Calu3 (cell line): ENCODE measurements at regions not wholly inside any gene's neighbourhood (a gene's known extent, or its start where the extent isn't known, plus 50 kb on each side); places are given as distances from the start of the nearest gene placed in this dataset.

Experiments
- BruUV-seq: library from RNA; stranded (reverse); fragments of 400-500 nt; replicated peaks from 2 replicates; lab custom pipeline; 2021; lab: Mats Ljungman, UMichigan
- CTCF ChIA-PET: fragments of 300-600 bp; sonication (Branson Sonifier 250); formaldehyde crosslinking; loops from one replicate; lab custom pipeline; 2022; ENCODE audit warnings: antibody characterized with exemption; lab: Charles Lee
- DNase-seq: peaks from one replicate; pipeline ENCODE4 v3.0.0; 2022
- H3K27ac Mint-ChIP-seq: one replicate; pipeline ENCODE4 v1.8.0; 2022; ENCODE audit warnings: mixed read lengths; ENCODE audit not compliant: unreplicated experiment
- H3K27me3 Mint-ChIP-seq: one replicate; pipeline ENCODE4 v1.8.0; 2022; ENCODE audit warnings: mixed read lengths; ENCODE audit not compliant: unreplicated experiment
- H3K36me3 Mint-ChIP-seq: one replicate; pipeline ENCODE4 v1.8.0; 2022; ENCODE audit warnings: mild to moderate bottlenecking, moderate library complexity, mixed read lengths; ENCODE audit not compliant: insufficient read depth, unreplicated experiment
- H3K4me1 Mint-ChIP-seq: one replicate; pipeline ENCODE4 v1.8.0; 2022; ENCODE audit warnings: mild to moderate bottlenecking, low read depth, mixed read lengths; ENCODE audit not compliant: unreplicated experiment
- H3K4me3 Mint-ChIP-seq: one replicate; pipeline ENCODE4 v1.8.0; 2022; ENCODE audit warnings: mild to moderate bottlenecking, low read depth, moderate library complexity, mixed read lengths; ENCODE audit not compliant: unreplicated experiment
- H3K9me3 Mint-ChIP-seq: one replicate; pipeline ENCODE4 v1.8.0; 2022; ENCODE audit warnings: low read depth, mixed read lengths; ENCODE audit not compliant: unreplicated experiment
- CTCF ChIP-seq: fragments of 200-600 bp; IDR thresholded peaks from one replicate; pipeline ENCODE4 v1.8.0; 2022; ENCODE audit warnings: antibody characterized with exemption; ENCODE audit not compliant: unreplicated experiment
- intact Hi-C: fragments of 100-400 bp; cut with micrococcal nuclease; formaldehyde crosslinking; loops from one replicate; pipeline ENCODE4 v1.10.0; 2022; ENCODE audit not compliant: unreplicated experiment

GRCh38 chr10:121194696-121195523, 343.7 kb downstream of the WDR11 start:
- H3K27me3 Mint-ChIP-seq: no peaks in the 10 kb centered on the region
- no TSS peak for BruUV-seq
- H3K4me1 Mint-ChIP-seq: no peaks in the 10 kb centered on the region
- H3K9me3 Mint-ChIP-seq: no peaks in the 10 kb centered on the region
- H3K27ac Mint-ChIP-seq: no peak overlapping the region
- intact Hi-C loops: no loop called here
- H3K4me3 Mint-ChIP-seq: no peak overlapping the region
- CTCF ChIA-PET: no interaction called here
- DNase-seq: no peak
- no peaks in the 10 kb centered on the region for H3K36me3 Mint-ChIP-seq
- no peak for TF ChIP-seq CTCF

- intact Hi-C loops: no loop called here
- H3K4me3 Mint-ChIP-seq: no peak overlapping the region
- H3K27ac Mint-ChIP-seq: no peak overlapping the region
- DNase-seq: no peak
- H3K9me3 Mint-ChIP-seq: peaks cover 2% of the 10 kb centered on the region
- H3K27me3 Mint-ChIP-seq: no peaks in the 10 kb centered on the region
- H3K4me1 Mint-ChIP-seq: no peaks in the 10 kb centered on the region
- H3K36me3 Mint-ChIP-seq: no peaks in the 10 kb centered on the region
- no peak for TF ChIP-seq CTCF
- CTCF ChIA-PET: no interaction called here
- BruUV-seq: no TSS peak
Observed at GRCh38 chr10:121195524-121195910, 344.4 kb downstream of the WDR11 start.

- peaks cover 2% of the 10 kb centered on the region for H3K9me3 Mint-ChIP-seq
- no peaks in the 10 kb centered on the region for H3K36me3 Mint-ChIP-seq
- no peak overlapping the region for H3K27ac Mint-ChIP-seq
- H3K4me1 Mint-ChIP-seq: no peaks in the 10 kb centered on the region
- DNase-seq: no peak
- TF ChIP-seq CTCF: no peak
- intact Hi-C loops: no loop called here
- H3K4me3 Mint-ChIP-seq: no peak overlapping the region
- CTCF ChIA-PET: no interaction called here
- no TSS peak for BruUV-seq
- H3K27me3 Mint-ChIP-seq: no peaks in the 10 kb centered on the region
Observed at GRCh38 chr10:121199081-121199480, 347.9 kb downstream of the WDR11 start.

GRCh38 chr10:121205625-121206024, 354.5 kb downstream of the WDR11 start:
- no peak for DNase-seq
- Mint-ChIP-seq H3K27ac (no peak overlapping the region), H3K36me3 (no peaks in the 10 kb centered on the region), H3K4me1 (peaks cover 10% of the 10 kb centered on the region), H3K27me3 (no peaks in the 10 kb centered on the region), H3K9me3 (no peaks in the 10 kb centered on the region), H3K4me3 (no peak overlapping the region)
- BruUV-seq: no TSS peak
- intact Hi-C loops: no loop called here
- CTCF ChIA-PET: no interaction called here
- TF ChIP-seq CTCF: no peak
